ENCODE measurements at regions not wholly inside any gene's neighbourhood (a gene's known extent, or its start where the extent isn't known, plus 50 kb on each side); places are given as distances from the start of the nearest gene placed in this dataset.

GRCh38 chr3:193754719-193755118, 161.7 kb downstream of the OPA1 start:
- Histone ChIP-seq H2AFZ (ENCODE audit: low read length) (no peak overlapping the region), H3K56ac (ENCODE audit: insufficient read length, low read depth, low read length) (no peak overlapping the region), H3K27ac (ENCODE audit: insufficient read length, low read depth, low read length) (no peak overlapping the region), H4K91ac (ENCODE audit: insufficient read length, low read depth, low read length) (no peak overlapping the region), H3K23ac (ENCODE audit: insufficient read length, low read depth, low read length) (no peak overlapping the region), H4K20me1 (ENCODE audit: control insufficient read depth, insufficient read depth, insufficient read length) (no peaks in the 10 kb centered on the region), H3K79me1 (ENCODE audit: insufficient read depth, low read depth, low read length, poor library complexity, severe bottlenecking) (no peaks in the 10 kb centered on the region), H3K4me1 (ENCODE audit: insufficient read depth, low read length) (no peaks in the 10 kb centered on the region), H2BK5ac (ENCODE audit: insufficient read length, low read length) (no peak overlapping the region), H3T11ph (ENCODE audit: low read length) (no peak overlapping the region), H2BK15ac (ENCODE audit: low read depth, low read length) (no peak overlapping the region), H3K9me3 (ENCODE audit: control insufficient read depth, low read depth, low read length) (peaks cover 8% of the 10 kb centered on the region), H3K14ac (ENCODE audit: insufficient read depth, low read length) (no peak overlapping the region), H3K4me2 (ENCODE audit: insufficient read depth, insufficient read length, low read length) (no peak overlapping the region), H3K79me2 (ENCODE audit: insufficient read depth, low read length) (no peaks in the 10 kb centered on the region), H3K18ac (ENCODE audit: insufficient read length, low read depth, low read length) (no peak overlapping the region), H3K23me2 (ENCODE audit: insufficient read length, low read depth, low read length, poor library complexity, severe bottlenecking) (no peaks in the 10 kb centered on the region), H2BK12ac (ENCODE audit: insufficient read length, low read depth, low read length) (no peak overlapping the region), H2BK20ac (ENCODE audit: low read depth, low read length, poor library complexity, severe bottlenecking) (no peak overlapping the region), H2AK5ac (ENCODE audit: insufficient read length, low read length) (no peak overlapping the region), H2BK120ac (ENCODE audit: low read depth, low read length, poor library complexity, severe bottlenecking) (no peak overlapping the region), H3K9ac (ENCODE audit: extremely low read depth, insufficient read length, low read length) (no peak overlapping the region), H4K5ac (ENCODE audit: insufficient read length, low read depth, low read length) (no peak overlapping the region), H3K27me3 (ENCODE audit: insufficient read depth, low read length) (no peaks in the 10 kb centered on the region), H3K4ac (ENCODE audit: low read depth, low read length) (no peak overlapping the region), H4K8ac (replicated peaks; ENCODE audit: insufficient read length, low read depth, low read length) (no peak overlapping the region)
- peaks cover 2% of the 10 kb centered on the region for H3K27me3 Mint-ChIP-seq (ENCODE audit: low read depth)
- peaks cover 17 to 41% (median 28%) of the 10 kb centered on the region in 3 experiments for H3K36me3 Mint-ChIP-seq (ENCODE audit: insufficient read depth in 1 of 3, low read depth in 3 of 3)
- no peak overlapping the region for H3K27ac Mint-ChIP-seq
- H3K4me3 Mint-ChIP-seq, result no peak overlapping the region
- peaks cover 49 to 51% of the 10 kb centered on the region in 2 experiments for H3K9me3 Mint-ChIP-seq
- no peak for DNase-seq
- no peaks in the 10 kb centered on the region for H3K4me1 Mint-ChIP-seq
- TF ChIP-seq CTCF (conservative IDR thresholded peaks at IDR 0.05), result no peak

Measured in H9 (cell line).